ENCODE measurements at regions not wholly inside any gene's neighbourhood (a gene's known extent, or its start where the extent isn't known, plus 50 kb on each side); places are given as distances from the start of the nearest gene placed in this dataset.
"Not testable (repeated sequence)": the region's sequence is repeated elsewhere in the genome, so short reads cannot be mapped to it uniquely, and the experiment has no call there.

- H3K4me1 ChIP-seq = no peaks in the 10 kb centered on the region
- H3K9me3 ChIP-seq = no peaks in the 10 kb centered on the region
- no peak for DNase-seq
- H3K27me3 ChIP-seq = no peaks in the 10 kb centered on the region
- no peak overlapping the region for H3K27ac ChIP-seq
- no peak for TF ChIP-seq POLR2A (IDR thresholded peaks at IDR 0.05)
- TF ChIP-seq CTCF (IDR thresholded peaks at IDR 0.05) = no peak
- intact Hi-C loops (cut with DNase I; ENCODE audit: low total_unique reads) = no loop called here
- no peaks in the 10 kb centered on the region for H3K36me3 ChIP-seq
- no peak overlapping the region for H3K4me3 ChIP-seq
Observed at GRCh38 chr16:59635674-59636073, 901.6 kb upstream of the GOT2 start.

GRCh38 chr16:59634951-59635350, 900.8 kb upstream of the GOT2 start:
- intact Hi-C loops (cut with DNase I; ENCODE audit: low total_unique reads) = no loop called here
- Histone ChIP-seq H3K27me3 (no peaks in the 10 kb centered on the region), H3K4me3 (no peak overlapping the region), H3K9me3 (no peaks in the 10 kb centered on the region), H3K4me1 (no peaks in the 10 kb centered on the region), H3K36me3 (no peaks in the 10 kb centered on the region), H3K27ac (no peak overlapping the region)
- TF ChIP-seq POLR2A (IDR thresholded peaks at IDR 0.05) (no peak), CTCF (IDR thresholded peaks at IDR 0.05) (no peak)
- DNase-seq = no peak

GRCh38 chr16:59634004-59634579, 900.0 kb upstream of the GOT2 start:
- no peaks in the 10 kb centered on the region for H3K9me3 ChIP-seq
- no peak overlapping the region for H3K4me3 ChIP-seq
- TF ChIP-seq CTCF (IDR thresholded peaks at IDR 0.05) (no peak), POLR2A (IDR thresholded peaks at IDR 0.05) (no peak)
- H3K4me1 ChIP-seq = no peaks in the 10 kb centered on the region
- H3K27me3 ChIP-seq = no peaks in the 10 kb centered on the region
- no peak overlapping the region for H3K27ac ChIP-seq
- intact Hi-C loops (cut with DNase I; ENCODE audit: low total_unique reads) = no loop called here
- no peaks in the 10 kb centered on the region for H3K36me3 ChIP-seq
- DNase-seq = no peak

GRCh38 chr16:59632276-59632855, 898.2 kb upstream of the GOT2 start:
- Histone ChIP-seq H3K9me3 (no peaks in the 10 kb centered on the region), H3K27ac (no peak overlapping the region), H3K36me3 (no peaks in the 10 kb centered on the region), H3K4me1 (no peaks in the 10 kb centered on the region), H3K27me3 (no peaks in the 10 kb centered on the region), H3K4me3 (no peak overlapping the region)
- no peak for DNase-seq
- intact Hi-C loops (cut with DNase I; ENCODE audit: low total_unique reads) = no loop called here
- TF ChIP-seq CTCF (IDR thresholded peaks at IDR 0.05) (no peak), POLR2A (IDR thresholded peaks at IDR 0.05) (no peak)

- H3K4me1 ChIP-seq; H3K27me3 ChIP-seq; DNase-seq; H3K36me3 ChIP-seq; H3K4me3 ChIP-seq; H3K9me3 ChIP-seq; H3K27ac ChIP-seq; intact Hi-C loops (cut with DNase I; ENCODE audit: low total_unique reads): not testable (repeated sequence)
Observed at GRCh38 chr16:59624381-59624780, 890.3 kb upstream of the GOT2 start.

All from uterus (tissue), 3 donors.